NCI-H2107 (cell line): ENCODE measurements at regions not wholly inside any gene's neighbourhood (a gene's known extent, or its start where the extent isn't known, plus 50 kb on each side); places are given as distances from the start of the nearest gene placed in this dataset.
"Not testable (repeated sequence)": the region's sequence is repeated elsewhere in the genome, so short reads cannot be mapped to it uniquely, and the experiment has no call there.

Experiments used
- DNase-seq: peaks from one replicate; lab custom pipeline; 2025; lab: John Stamatoyannopoulos, UW

DNA sequence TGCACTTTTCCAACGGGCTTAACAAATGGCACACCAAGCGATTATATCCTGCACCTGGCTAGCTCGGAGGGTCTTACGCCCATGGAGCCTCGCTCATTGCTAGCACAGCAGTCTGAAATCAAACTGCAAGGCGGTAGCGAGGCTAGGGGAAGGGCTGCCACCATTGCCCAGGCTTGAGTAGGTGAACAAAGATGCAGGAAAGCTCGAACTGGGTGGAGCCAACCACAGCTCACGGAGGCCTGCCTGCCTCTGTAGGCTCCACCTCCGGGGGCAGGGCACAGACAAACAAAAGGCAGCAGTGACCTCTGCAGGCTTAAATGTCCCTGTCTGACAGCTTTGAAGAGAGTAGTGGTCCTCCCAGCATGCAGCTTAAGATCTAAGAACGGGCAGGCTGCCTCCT is 365.4 kb downstream of the MMUT start:
- not testable (repeated sequence) for DNase-seq

DNA sequence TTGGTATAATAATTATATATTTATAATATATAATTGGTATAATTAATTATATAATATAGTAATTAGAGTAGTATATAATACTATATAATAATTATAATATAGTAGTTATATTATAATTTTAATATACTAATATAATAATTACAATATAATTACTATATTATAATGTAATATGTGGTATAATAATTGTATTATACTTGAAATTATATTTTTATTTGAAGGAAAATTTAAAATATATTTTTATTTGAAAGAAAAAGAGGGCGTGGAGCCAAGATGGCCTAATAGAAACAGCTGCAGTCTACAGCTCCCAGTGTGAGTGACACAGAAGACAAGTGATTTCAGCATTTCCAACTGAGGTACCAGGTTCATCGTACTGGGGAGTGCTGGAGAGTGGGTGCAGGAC is 365.9 kb downstream of the MMUT start:
- DNase-seq, result no peak

DNA sequence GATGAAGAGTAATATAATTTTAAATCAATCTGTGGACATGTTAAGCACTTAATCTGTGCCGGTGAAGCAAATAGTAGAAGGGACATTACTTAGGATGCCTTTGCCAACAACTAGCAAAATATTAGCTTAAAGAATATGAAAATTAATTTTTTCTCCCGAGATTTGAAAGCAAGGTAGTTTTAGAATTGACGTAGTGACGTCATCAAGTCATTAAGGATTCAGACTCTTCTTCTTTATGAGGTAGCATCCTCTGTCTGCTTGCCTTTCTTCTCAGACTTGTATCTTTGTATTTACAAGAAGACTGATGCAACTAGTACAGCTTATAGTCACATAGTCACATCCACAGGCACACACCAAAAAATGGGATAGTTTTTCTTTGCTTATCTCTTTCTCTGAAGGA is 374.4 kb downstream of the MMUT start:
- no peak for DNase-seq

DNA sequence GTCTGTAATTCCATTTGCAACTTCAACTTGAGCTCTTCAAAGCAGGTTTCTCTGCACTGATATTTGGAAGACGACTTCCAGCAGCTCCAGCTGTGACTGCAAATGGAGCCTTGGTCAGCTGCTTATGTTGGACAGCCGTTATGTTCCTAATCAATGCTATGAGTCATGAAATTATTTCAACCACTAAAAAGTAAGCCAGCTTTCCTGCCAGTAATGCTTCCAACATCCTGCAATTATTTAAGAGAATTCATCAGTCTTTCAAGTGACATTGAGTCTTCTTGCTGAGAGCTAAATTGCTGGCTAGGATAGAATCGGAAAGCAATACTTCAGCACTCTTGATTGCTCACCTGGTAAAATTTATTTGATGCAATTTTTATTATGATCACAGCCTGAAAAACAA is 375.7 kb downstream of the MMUT start:
- no peak for DNase-seq

DNA sequence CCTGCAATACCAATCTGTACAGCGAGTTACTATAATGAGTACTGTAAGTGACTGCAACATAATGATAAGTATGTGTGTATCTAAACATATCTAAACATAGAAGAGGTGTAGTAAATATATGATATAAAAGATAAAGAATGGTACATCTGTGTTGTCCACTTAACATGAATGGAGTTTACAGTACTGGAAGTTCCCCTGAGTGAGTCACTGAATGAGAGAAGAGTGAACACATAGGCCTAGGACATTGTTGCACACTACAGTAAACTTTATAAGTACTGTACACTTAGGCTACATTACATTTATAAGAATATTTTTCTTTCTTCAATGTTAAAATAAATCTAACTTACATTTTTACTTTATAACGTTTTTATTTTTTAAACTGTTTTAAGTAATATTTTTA is 380.4 kb downstream of the MMUT start:
- DNase-seq, result no peak

DNA sequence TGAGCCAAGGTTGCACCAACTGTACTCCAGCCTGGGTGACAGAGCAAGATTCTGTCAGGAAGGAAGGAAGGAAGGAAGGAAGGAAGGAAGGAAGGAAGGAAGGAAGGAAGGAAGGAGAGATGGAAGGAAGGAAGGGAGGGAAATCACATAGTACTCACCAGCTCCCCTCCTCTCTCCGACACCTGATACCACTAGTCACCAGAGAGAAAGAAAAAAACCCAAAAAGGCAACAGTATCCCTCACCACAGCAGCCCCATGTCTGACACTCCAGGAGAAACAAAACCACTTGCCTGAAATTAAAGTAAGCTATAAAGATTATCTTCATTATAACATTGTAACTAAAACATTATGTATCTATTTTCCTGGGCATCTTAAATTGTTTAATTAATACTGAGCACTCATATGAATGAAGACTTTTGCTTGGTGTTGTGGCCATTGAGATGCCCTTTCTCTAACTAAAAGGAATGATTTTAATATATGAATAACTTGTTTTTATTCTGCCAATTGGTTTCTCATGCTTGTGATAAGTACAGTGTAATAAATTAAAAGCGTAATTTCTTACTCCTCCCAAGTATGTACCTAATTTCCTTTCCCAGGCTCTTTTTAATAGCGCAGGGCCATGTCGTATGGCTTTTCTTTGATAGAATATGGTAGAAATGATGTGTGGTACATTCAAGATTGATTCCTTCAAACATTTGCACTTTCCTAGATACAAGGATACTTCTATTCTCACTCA is 390.0 kb downstream of the MMUT start:
- DNase-seq, result no peak

DNA sequence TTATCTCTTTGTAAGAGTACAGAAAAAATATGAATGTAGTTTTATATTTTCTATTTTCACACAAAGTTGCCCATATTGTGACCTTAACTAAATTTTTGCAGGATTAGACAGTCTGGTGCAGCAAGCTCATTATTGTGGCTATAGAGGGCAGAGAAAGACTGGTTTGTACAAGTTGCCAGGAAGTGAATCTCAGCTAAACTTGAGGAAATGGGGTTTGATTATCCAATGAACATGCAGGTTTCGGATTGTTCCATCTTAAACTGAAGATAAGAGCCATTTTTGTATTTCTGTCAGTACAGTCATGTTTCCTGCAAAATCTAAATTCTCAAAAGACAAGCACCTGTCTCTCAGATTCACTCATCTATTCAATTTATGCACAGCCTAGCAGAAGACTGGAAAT is 390.9 kb downstream of the MMUT start:
- no peak for DNase-seq

DNA sequence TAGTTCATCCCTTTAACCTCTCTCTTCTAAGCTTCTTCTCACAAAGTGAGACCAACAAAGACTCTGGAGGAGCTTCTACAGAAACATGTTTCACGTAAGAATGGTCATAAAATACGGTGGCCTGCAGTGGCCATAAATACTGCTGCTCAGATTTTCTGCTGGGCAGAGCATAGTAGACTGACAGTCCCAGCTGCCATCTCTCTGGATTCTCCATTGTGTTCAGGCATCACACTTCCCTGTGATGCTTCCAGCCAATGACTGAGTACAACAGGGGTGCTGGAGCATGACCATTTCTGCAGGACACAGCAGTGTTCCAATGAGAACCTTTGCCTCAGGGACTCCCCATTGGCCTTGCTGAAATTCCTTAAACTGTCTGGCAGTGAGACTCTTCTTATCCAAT is 392.6 kb downstream of the MMUT start:
- DNase-seq, result no peak

DNA sequence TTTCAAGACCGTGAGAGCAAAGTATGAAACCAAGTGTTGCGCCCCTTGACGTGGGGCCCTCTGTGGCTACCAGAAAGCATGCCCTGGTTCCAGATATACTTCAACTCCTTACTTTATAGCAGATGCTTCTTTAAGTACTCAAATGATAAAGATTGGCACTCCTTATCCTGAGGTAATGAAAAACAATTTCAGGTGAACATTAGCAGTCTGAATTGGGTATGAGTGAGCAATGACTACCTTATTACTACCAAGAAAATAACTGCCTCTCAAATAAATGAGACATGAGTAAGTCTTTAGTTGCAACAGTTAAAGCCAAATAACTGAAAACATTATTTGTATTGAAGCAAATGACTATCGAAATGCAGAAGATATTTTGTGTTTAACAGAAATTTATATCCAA is 408.7 kb downstream of the MMUT start:
- DNase-seq, result no peak

DNA sequence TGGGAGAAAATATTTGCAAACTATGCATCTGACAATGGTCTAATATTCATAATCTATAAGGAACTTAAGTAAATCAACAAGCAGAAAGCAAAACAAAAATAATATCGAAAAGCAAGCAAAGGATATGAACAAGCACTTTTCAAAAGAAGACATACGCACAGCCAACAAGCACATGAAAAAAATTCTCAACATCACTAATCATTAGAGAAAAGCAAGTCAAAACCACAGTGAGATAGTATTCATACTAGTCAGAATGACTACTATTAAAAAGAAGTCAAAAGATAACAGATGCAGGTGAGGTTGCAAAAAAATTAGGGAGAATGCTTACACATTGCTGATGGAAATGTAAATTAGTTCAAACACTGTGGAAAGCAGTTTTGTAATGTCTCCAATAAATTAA is 410.2 kb downstream of the MMUT start:
- no peak for DNase-seq

DNA sequence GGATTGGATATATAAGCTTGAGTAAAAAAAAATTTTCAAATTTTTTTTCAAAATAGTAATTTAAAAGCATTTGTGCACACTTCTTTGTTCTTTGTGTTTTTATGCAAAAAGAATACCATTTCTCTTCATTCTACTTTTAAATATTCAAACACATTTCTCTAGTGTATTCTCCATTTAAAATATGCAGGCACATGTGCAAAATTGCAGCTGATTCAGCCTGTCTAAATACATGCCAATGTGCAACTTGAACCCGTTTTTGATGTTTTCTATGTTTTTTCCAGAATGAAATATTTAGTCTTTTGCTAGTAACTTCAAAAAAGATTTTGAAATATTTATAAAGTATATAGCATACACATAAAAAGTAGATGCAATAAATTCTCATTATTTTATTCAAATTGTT is 411.8 kb downstream of the MMUT start:
- no peak for DNase-seq

DNA sequence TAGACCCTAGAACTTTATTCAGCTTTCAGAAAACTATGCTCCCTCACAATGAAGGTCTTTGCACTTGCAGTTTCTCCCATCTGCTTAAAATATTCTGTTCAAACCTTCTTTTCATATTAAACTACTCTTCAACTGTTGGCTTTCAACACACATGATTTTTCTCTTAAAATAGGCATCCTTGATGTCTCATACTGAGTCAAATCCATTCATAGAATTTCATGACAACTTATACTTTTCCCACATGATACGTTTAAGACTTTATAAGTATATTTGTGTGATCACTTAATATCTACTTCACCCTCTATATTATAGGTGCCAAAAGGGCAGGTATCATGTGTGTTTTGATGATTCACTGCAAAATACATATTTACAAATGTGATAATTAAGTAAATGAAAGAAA is 412.5 kb downstream of the MMUT start:
- no peak for DNase-seq

DNA sequence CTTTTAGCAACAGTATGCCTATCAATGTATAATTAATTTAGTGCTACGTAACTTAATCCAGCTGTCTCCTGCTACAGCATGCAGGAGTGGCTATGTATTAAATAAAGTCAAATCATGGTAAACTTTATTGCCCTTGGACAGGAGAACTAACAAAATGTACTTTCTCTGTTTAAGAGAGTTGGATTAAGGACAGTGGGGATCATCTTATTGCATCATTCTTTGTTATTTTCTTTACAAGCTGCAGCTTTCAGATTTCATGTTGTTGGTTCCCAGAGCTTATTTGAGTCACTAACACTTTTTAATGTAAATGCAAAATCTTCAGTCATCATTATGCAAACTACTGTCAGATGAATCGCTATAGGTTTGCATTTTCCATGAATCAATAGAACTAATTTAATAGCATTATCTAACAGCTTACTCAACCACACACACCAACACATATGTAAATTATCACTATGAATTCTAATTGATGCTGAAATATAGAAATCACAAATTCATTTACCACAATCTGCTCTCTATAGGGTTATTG is 424.7 kb downstream of the MMUT start:
- no peak for DNase-seq

DNA sequence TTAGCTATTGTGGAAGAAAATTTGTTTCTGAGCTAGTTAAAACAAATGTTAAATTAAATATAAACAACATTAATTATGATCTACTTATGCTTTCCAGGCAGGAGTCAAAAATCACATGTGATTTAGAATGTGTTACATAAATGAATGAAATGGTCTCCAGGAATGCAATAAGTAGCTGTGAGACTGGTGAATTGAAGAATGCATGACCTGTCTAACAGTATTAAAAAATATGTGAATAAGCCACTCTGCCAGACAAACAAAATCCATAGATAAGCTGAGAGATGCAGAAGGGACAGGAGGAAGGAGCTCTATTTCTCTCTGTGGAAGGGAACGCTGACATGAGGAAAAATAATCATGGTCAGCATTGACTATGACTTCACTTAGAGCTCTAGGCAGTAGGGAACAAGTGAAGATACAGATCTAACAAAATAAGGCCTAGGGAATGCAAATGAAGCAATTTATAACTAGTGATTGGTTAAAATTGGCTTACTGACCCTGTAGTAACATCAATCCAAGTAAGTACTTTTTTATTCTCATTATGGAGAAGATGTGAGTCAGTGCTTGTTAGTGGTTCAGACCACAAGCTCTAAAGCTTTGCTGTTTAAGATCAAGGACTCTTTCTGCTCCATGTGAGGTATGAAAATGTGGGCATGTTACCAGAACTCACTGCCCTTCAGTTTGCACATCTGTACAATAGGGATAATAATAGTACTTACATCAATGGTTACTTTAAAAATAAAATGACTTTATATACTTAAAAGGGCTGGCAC is 432.6 kb downstream of the MMUT start:
- DNase-seq, result no peak

DNA sequence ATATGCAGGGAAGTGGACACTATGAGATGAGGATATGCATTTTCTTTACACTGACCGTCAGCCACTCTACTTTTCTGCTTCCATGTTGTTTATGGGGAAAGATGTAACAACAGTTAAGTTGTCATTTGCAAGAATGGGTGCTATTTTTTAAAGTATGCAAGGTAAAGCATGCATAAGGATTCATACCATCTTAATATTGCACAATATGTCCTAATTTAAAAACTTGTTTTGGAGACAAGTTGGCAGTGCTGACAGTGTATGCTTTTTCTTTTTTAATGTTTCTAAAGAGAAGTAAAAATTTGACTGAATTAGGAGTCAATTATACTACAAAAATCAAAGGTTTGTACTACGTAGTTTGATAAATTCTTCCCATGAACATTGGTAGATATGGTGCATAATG is 435.4 kb downstream of the MMUT start:
- DNase-seq, result no peak

DNA sequence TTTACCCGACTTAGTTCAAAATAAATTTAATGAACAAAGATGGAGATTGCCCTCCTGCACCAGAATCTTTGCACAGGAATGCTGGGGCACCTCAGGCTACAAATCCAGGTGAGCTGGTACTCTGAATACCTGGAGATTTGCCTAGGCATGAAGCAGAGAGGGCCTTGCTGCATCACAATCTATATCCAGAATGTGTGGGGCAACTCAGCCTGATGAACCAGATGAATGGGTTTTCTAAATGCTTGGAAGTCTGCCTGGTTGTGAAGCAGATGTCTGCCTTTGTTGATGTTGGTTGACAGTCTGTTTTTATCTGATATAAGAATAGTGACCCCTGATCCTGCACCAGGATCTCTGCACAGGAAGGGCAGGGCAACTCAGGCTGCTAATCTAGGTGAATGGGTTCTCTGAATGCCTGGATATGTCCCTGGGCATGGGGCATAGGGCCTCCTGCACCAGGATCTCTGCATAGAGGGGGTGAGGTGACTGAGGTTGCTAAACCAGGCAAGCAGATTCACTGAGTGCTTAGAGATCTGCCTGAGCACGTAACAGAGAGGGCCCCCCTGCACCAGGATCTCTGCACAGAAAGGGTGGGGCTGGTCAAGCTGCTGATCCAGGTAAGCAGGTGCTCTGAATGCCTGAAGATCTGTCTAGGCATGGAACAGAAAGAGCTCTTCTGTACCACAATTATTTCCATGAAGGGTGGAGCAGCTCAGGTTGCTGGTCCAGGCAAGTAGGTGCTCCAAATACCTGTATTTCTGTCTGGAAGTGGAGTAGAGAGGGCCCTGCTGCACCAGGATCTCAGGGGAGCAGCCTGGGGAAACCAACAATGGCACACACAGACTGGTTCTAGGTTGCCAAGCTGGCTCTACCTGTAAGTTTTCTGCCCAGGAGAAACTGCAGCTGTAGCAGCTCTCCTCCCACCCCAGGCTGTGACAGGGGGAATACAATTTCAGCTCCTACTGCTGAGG is 437.5 kb downstream of the MMUT start:
- no peak for DNase-seq

DNA sequence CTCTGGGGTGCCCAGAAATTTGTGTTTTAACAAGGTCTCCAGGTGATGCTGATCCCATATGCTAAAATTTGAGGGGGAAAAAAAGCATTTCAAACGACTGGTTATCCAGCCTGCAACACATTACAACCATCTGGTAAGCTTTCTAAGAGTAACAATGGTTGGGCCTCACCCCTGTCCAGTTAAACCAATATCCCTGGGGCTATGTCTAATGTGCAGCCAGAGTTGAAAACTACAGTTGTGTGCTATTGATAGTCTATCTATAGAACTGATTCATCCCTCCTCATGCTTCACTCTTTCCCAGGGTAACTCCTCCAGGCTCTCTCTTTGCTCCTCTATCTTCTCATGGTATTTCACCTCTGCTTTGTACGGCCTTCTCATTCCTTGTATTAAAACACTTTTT is 458.3 kb downstream of the MMUT start:
- DNase-seq, result no peak

DNA sequence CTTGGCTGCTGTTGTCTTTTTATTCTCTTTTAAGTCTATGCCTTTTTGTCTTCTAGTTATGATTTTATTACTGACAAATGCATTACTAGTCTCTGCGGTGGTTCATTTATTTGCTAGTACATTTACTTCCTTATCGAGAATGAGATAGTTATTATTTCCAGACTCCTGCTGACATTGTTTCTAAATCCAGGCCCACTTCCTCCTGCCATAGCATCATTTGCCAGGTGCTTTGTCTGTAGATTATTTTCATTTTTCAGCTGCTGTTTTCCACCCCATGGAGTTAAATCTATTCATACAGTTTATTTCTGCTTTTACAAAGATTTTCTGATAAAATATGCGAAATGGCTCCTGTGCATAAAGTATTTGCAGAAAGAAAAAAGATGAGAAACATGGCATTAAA is 459.7 kb downstream of the MMUT start:
- no peak for DNase-seq

DNA sequence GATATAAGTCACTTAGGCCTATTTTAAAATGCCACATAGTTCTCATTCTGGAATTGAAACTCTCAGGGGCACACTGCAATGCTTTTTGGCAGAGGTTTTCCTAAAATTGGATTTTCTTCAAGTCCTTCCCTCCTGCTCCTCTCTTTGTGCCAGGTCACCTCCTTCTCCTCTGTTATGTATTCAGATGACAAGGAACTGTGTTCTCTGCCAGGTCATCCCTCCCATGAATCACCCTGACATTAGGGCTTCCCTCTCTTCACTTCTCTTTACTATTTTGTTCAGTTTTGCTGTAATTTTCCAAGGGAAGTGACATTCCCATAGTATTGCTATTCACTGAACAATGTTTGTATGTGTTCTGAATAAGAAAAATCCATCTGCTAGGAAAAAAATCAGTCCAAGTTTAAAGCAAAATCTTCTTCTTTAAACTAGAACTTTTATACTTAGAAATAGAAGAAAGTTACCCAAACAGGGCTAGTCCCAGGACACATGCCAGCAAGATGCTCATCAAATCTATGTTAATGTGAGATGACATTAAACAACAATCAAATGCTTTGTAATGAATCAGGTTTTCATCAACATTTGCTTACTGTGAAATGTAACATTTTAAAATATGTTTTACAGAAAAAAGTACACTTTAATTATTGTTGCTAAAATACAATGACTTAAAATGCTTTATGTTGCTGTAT is 461.1 kb downstream of the MMUT start:
- no peak for DNase-seq

DNA sequence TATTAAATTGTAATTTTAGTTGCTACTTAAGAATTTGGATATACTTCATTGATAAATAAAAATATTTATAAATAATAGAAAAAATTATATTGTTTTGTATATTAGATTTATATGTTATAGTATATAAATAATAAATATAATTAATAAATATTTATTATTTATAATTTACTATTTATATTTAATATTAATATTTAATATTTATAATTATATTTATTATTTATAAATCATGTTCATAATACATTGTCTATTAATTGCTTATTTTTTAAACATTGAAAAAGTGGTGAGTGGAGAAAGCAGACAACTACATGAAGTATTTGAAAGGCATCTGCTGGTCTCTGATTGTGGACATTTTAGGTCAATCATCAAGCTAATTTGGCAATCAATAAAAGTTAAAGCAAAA is 464.5 kb downstream of the MMUT start:
- no peak for DNase-seq

DNA sequence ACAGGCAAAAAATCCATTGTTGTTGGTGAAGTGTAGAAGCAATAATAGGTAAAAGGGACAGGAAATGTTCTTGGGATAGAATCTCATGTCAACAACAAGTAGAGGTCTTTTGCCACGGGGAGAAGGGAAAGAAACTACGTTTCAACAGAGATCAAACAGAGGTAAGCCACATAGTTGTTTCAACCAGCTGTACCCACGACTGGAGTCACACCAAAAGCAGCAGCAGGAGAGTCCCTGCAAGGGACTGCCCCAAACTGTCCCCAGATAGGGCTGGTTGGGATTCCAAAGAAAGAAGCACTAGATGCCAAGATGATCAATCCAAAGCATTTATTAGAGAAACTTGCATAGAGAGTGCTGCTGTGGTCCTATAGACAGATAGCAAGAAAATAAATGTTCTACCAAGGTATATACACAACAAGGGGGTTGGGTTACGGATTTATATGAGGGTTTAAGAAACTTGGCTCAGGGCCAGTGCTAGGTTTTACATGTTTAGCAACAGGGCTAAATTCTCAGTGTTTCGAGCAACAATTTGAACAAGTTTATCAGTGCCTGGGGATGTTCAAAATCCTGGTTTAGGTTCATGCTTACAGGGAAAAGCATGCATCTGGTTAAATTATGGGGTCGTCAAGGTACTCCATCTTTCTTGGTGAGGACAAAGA is 466.5 kb downstream of the MMUT start:
- no peak for DNase-seq
